AG09319 (cell line): ENCODE measurements at regions not wholly inside any gene's neighbourhood (a gene's known extent, or its start where the extent isn't known, plus 50 kb on each side); places are given as distances from the start of the nearest gene placed in this dataset.
A peak's percentile ranks its signal among the peaks of the same experiment; 100 is the strongest.

ENCODE experiments used
- DNase-seq: peaks from one replicate; pipeline ENCODE4 v3.0.0-alpha.2; 2010; ENCODE audit warnings: low read depth; ENCODE audit errors: extremely low read depth
- CTCF ChIP-seq: IDR thresholded peaks from 2 replicates; pipeline ENCODE4 v1.5.1; 2011; ENCODE audit warnings: low read depth, mild to moderate bottlenecking, inconsistent platforms, low read length, moderate library complexity

GRCh38 chrX:40172401-40173142 lies 74.8 kb upstream of the BCOR start:
- TF ChIP-seq CTCF, result no peak
- no peak for DNase-seq

GRCh38 chrX:40171513-40172400 lies 74.0 kb upstream of the BCOR start:
- TF ChIP-seq CTCF, result no peak
- no peak for DNase-seq

GRCh38 chrX:40170830-40171512 lies 73.2 kb upstream of the BCOR start:
- no peak for DNase-seq
- no peak for TF ChIP-seq CTCF

- TF ChIP-seq CTCF, result peak; percentile 41
- DNase-seq, result no peak
Measured at GRCh38 chrX:40169193-40170101, 71.7 kb upstream of the BCOR start.

- DNase-seq, result no peak
- no peak for TF ChIP-seq CTCF
Measured at GRCh38 chrX:40168480-40169011, 70.8 kb upstream of the BCOR start.

GRCh38 chrX:40167850-40168479 lies 70.2 kb upstream of the BCOR start:
- no peak for TF ChIP-seq CTCF
- no peak for DNase-seq
